ENCODE measurements at regions not wholly inside any gene's neighbourhood (a gene's known extent, or its start where the extent isn't known, plus 50 kb on each side); places are given as distances from the start of the nearest gene placed in this dataset.

DNA sequence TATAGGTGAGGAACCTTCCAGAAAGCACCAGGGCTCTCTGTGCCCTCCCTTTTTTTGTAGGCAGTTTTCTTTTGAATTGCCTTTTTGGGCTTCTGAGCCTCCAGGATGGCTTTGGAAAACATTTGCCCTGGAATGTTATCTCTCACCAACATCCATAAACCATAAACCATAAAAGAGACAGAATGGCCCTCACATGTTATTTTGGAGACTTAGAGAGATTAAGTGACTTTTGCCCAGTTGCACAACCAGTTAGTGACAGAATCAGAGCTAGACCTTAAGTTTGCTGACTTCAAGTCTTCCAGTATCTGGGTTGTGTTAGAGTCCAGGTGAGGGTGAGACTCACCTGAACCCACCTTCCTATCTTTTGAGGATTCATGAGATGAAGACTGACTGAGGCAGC lies 153.0 kb upstream of the STX18 start:
- no peak overlapping the region for H3K4me3 ChIP-seq (ENCODE audit: low read depth, low read length)

DNA sequence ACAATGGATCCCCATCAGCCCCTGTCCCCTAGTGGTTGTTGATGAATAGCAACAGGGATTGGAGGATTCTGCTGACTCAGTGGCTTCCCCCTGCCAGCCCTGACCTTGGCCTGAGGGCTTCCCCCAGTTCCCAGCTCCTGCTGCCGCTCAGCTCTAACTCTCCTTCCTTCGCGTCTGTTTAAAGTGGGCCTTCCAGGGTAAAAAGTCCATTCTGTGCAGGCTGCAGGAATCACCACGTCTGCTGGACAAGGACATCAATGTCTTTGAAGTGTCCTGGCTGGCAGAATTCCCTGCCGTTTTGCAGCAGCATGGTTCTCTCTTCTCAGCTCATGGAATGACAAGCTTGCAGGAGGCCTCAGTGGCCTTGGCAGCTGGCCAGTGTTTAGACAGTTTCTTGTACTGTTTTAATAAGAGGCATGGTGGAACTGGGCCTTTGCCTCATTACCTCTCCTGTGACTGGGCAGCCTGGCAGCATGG lies 152.5 kb upstream of the STX18 start:
- no peak overlapping the region for H3K4me3 ChIP-seq (ENCODE audit: low read depth, low read length)

DNA sequence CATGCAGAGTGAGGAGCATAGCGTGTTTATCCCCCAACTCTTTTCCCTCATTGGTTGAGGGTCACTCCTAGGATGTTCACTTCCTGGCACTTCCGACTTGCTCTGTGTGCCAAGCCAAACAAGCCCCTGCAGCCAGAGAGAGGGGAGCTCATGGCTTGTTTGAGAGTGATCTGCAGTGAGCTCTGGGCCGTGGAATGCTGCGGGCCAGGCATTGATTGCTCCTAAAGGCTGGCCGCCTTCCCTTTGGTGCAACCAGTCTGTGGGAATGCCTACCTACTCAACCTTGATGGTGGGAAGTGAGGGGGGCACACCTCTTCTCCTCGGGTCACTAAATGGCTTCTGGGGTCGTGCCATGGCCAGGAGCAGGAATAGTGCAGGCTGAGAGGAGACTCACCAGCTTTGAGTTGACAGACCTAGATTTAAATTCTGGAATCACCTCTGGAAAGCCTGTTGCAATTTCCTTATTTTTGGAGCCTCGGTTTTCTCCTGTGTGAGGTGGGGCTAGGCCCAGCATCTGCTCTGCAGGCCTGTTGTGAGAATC lies 152.0 kb upstream of the STX18 start:
- H3K4me3 ChIP-seq (ENCODE audit: low read depth, low read length) = no peak overlapping the region

DNA sequence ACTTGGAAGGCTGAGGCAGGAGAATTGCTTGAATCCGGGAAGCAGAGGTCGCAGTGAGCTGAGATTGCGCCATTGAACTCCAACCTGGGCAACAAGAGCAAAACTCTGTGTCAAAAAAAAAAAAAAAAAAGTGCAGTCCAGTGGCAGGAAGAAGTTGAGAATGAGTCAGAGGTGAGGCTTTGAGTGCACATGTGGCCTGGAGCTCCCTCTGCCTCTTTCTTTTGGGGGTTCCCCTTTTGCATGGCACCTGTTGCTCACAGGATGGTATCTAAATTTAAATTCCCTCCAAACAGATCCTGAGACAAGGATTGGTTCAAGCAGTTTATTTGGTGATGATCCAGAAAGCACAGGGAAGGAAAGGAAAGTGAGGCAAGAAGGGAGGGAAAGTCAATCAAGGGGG lies 151.4 kb upstream of the STX18 start:
- no peak overlapping the region for H3K4me3 ChIP-seq (ENCODE audit: low read depth, low read length)

DNA sequence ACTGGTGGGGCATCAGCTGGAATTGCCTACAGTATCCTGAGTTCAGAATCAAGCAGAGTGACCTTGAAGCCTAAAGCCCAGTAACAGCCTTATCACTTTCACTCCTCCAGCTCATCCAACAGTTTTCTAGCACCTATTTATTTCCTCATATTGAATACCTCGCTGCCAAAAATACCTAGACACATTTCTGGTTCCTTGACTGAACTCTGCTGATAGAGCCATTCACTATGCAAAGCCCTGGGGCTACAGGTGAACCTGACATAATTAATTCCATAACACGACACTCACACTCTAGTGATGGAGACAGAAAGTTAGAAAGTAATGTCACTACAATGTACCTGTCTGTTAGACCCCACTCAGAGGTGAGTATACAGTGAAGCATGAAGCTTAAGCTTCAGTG lies 149.0 kb upstream of the STX18 start:
- no peak overlapping the region for H3K4me3 ChIP-seq (ENCODE audit: low read depth, low read length)

DNA sequence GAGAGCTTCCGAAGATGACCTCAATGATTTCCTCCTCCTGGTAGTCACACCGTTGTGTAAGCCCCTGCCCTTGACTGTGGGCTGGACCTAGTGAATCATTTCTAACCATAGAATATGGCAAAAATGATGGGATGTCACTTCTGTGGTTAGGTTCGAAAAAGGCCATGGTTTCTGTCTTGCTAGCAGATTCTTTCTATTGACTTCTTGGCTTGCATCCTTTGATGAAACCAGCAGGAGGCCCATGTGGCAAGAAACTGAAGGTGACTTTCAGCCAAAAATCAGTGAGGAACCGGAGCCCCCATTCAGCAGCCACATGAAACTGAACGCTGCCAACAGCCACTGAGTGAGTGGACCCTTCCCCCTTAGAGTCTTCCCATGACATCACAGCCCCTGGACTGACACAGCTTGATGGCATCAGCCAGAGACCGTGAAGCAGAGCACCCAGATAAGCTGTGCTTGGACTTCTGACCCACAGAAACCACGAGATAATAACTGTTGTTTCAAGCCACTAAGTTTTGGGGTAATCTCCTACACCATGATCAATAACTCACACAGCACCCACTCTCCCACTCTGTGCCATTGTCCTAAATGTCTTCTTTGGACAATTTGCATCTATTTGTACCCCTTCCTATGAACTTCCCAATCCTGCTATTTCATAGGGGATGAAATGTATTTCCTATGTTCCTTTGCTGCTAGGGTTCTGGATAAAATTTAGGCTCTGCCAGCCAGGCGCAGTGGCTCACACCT lies 148.0 kb upstream of the STX18 start:
- H3K4me3 ChIP-seq (ENCODE audit: low read depth, low read length) = no peak overlapping the region

DNA sequence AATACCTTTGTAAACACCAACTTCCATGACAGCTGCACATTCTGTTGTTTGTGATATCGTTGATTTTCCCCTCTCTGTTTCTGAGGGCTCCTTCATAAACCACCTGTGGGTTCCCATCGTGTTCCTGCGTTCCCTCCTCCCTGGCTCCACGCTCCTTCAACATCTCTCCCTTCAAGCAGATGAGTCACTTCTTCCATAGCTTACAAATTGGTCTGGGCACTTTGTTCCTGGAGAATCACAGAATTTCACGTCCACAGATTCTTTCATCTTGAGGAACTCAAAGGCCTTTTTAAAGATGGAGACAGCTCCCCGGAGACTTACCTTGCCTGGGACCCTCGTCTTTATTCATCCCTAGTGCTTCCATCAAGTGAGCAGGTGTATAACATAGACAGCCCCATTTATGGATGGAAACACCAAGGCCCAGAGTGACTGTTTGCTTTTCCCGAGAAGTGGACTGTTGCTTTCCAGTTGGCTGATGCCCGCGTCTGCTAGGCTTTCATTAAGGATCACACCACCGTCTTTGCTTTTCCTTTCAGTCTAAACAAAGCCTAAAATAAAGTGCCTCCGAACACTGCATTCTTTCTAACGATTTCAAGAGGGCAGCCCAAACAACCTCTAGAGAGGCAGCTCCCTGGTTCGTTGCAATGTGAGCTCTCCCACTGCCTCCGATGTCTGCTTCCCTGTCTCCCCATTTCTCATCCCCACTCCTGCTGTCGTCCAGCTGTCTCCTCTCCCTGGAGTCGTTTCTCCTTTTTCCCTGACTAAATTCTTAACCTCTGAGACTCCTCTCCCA lies 146.3 kb upstream of the STX18 start:
- H3K4me3 ChIP-seq (ENCODE audit: low read depth, low read length) = no peak overlapping the region

DNA sequence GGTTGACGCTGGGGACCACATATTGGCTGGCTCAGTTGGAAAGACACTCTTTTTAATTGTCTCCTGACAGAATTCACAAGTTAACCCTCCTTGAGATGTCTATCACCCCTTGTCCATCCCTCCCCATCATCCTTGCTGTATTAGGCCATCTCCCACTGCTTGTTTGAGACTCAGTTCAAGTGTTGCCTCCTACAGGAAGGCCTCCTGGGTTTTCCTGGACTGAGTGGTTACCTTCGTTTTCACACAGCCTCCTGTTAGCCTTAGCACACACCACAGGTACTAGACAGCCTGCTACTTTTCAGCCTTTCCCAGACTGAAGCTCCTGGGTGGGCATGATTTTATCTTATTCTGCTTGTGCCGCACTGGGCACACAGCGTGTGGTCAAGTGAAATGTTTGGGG lies 145.3 kb upstream of the STX18 start:
- no peak overlapping the region for H3K4me3 ChIP-seq (ENCODE audit: low read depth, low read length)

DNA sequence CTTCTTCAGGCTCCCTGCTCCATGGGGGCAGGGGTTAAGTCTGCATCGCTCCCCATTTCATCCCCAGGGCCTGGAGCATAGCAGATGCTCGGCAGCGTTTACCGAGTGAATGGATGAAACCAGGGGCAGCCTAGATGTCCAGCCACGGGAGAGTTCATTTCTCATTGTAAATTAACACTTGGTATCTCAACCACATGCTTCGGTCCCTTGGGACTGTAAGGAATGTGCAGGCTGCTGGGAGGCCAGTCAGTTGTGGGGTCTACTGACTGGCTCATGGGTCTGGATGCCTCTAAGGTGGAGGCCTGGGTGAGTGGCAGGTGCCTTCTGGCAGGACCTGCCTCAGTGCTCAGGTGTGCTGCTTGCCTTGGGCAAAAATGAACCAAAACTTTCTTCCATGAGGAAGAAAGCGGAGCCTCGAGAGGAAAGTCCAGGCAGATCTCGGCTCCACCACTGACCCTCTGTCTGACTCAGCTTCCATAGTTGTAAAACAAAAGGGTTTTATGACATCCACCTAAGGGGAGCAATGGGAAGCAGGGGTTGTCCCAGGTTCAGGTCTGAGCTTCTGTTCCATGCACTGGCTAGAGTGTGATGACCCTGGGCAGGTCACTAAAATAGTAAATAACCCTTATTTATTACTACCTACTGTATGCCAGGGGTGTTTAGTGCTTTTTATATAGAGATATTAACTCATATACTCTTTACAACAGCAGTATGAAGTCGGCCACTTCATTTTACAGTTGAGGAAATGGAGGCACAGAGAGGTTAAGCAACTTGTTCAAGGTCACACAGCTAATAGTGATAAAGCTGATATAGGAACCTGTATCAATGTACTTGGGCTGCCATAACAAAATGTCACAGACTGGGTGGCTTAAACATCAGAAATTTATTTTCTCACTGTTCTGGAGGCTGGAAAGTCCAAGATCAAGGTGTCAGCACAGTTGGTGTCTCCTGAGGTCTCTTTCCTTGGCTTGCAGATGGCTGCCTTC lies 144.3 kb upstream of the STX18 start:
- H3K4me3 ChIP-seq (ENCODE audit: low read depth, low read length) = no peak overlapping the region

DNA sequence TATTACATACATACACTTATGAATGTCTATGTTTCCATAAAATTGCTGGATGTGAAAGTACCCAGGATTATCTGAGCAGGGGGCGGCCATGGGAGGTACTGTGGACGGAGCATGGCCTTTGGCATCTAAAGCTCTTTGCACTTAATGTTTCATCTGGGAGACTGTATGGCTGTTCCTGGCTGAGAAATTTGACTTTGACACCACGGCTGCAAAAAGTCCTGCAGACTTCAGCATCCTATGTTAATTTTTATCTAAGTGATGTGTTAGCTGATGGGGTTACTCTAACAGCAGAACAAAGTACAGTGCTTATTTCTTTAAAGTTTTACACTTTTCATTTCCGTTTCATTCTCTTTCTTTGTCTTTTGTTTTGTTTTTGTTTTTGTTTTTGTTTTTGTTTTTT lies 139.8 kb upstream of the STX18 start:
- H3K4me3 ChIP-seq (ENCODE audit: low read depth, low read length) = no peak overlapping the region

DNA sequence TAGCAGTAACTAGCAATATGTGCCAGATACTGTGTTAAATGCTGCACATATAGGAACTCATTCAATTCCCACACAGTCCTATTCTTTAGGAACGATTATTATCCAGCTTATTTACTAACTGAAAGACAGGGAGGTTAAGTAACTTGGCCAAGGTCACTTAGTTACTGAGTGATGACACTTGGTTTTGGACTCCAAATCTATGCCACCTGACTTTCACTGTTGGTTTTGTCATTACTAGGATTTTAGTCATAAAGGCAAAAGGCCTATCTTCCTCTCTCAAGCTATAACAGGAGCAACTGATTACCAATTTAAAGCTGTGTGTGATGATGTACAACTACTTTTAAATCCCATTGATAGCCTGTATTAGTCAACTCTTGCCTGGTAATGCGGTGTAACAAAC lies 138.9 kb upstream of the STX18 start:
- no peak overlapping the region for H3K4me3 ChIP-seq (ENCODE audit: low read depth, low read length)

DNA sequence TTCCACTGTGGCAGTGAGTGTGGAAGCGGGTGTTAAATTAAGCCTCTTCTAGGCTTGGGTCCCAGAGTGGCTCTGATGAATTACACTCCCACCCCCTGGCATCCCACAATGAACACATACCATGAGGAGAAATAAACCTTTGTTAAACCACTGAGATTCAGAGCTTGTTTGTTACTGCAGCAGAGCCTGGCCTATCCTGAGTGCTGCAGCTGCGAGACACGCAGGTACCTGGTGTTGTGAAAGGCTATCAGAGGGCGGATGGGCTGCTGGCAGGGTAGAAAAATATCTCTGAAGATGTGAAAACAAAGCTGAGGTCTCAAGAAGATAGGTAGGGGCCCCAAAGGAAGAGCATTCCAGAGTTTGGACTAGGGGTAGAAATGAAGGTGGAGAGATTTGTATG lies 138.4 kb upstream of the STX18 start:
- H3K4me3 ChIP-seq (ENCODE audit: low read depth, low read length) = no peak overlapping the region

DNA sequence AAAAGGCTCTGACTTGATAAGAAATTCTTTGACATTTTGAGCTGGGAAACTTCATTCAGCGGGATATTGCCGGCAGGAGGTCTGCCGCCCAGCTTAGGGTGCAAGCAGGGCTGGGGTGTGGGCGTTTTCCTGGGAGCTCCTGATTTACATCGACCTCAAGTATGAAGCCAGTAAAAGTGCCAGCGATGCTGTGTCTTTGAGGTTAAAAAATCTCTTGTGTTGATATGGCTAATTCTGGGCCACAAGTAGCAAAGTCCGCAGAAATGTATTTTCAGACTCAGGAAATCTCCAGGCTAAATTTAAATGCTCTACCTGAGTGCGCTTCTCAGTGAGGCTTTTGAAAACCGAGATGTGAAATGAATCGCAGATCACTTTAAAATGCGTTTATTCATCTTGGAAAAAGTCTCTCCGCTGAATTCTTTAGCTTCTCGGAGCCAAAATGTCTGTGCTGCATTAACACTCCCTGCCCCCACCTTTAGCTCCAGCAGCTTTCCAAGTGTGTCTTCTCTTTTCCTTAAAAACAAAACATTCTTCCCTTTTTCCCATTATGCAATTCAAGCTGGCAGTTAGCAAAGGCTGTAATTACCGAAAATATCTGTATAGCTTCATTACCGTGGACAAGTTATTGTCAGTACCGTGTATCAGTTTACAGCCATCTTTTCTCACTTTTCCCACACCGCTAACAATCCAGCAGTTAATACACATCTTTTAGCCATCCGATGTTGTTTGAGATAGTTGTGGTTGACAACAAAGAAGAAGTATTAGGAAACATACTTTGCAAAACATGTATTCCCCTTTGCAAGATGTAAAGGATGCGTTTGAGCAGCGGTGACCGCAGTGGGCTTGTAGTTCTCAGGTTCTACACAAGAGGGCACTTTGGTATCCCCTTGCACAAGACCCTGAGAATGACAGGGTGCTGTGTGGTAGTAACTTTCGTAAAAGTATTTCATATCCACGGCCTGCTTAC lies 136.0 kb upstream of the STX18 start:
- H3K4me3 ChIP-seq (ENCODE audit: low read depth, low read length) = no peak overlapping the region

DNA sequence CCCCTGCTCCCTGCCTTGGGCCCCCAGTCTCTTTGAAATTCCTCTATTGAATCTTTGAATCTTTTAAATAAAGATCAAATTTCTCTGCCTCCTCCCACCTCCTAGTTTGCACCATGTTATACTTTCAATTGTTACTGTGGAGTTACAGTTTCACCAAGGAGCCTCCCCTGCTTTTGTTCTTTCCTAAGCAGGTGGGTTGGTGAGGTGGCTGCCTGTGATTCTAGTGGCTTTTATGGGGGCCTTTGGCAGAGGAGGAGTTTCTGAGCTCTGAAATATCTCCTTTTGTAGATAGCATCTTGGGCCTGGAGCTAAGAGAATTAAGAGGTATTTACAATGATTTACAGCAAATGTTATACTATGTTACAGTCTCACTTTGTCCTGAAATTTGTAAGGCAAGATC lies 133.8 kb upstream of the STX18 start:
- no peak overlapping the region for H3K4me3 ChIP-seq (ENCODE audit: low read depth, low read length)

DNA sequence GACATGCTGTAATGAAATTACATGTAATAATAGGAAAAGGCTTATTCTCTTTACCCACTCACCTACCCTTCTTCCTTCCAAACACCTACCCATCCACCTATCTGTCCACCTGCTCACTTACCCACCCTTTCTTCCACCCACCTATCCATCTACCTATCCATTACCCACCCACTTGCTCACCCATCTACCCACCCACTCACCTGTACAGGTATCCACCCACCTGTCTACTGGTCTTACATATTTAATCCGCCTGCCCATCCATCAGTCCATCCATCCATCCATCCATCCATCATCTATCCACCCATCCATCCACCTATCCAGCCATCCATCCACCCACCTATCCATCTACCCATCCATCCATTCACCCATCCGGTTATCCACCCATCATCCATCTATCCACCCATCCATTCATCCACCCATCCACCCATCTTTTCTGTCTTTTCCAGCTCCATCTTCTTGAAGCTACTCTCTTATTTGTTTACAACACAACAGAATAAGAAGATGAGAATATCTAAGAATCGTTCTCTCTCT lies 133.3 kb upstream of the STX18 start:
- H3K4me3 ChIP-seq (ENCODE audit: low read depth, low read length) = no peak overlapping the region

DNA sequence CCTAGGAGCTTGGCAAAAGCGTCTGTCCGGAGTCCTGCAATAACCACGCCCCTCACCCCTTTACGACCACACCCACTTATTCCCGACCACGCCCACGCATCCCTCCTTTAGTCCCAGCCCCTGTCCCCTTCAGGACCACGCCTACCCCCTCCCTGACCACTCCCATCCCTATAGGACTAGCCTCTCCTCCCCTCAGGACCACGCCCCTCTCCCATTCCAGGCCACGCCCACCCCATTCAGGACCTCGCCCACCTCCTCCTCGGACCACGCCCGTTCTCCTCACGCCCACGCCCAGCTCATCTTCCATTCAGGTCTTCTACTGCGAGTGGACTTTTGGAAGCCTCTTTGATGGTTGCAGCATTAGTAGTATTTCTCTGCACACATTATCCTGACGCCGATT lies 131.2 kb upstream of the STX18 start:
- H3K4me3 ChIP-seq (ENCODE audit: low read depth, low read length) = no peak overlapping the region

DNA sequence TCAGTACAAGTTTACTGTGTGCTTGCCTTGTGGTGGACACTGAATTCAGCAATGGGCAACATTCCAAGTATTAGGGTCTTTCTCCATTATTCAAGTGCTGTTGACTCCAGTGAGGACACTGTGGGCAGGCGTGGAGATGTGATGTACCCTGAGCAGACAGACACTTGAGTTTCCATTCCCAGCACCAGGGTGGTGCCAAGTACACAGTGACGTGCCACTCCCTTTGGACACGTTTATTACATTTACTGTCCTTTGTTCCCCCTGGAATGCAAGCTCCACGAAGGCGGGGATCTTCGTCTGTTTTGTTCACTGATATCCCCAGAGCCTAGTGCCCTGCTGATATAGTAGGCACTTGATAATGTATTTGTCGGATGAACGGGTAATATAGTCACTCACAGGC lies 130.6 kb upstream of the STX18 start:
- H3K4me3 ChIP-seq (ENCODE audit: low read depth, low read length) = no peak overlapping the region

DNA sequence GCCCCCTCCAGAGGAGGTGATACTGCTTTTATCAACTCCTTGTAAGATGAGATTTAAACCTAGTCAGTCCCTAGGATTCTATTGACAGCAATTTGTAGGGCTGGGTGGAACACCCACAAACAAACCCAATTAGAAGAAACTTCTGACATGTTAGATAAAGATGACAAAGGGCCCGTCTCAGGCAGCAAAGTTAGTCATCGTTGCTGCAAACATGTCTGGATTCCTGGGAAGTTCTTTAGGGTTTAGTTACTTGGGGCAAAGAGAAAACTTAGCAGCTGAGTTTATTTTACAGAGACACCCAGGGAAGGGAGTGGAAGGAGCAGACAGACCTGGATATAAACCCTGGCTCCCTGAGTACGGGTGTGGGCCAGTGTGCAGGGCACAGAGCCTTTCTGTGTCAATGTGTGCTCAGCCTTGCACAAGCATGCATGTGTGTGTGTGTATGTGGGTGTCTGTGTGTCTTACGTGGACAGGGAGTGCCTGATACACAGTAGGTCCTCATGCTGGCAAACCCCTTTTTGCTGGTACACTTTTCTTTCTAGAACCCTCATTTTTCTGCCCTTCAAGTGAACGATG lies 130.0 kb upstream of the STX18 start:
- no peak overlapping the region for H3K4me3 ChIP-seq (ENCODE audit: low read depth, low read length)

DNA sequence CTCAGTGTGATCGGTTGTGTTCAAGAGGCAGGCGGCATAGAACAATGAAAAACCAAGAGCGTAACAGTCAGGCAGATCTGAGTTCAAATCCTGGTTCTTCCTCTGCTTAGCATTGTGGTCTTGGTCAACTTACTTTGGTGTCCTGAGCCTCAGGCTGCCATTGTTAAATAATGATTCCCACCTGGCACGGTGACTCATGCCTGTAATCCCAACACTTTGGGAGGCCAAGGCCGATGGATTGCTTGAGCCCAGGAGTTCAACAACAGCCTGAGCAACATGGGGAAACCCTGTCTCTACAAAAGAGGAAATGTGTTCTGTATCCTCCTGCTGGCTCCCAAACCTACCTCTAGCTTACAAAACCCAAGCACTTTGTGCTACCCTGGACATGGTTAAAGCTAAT lies 129.0 kb upstream of the STX18 start:
- H3K4me3 ChIP-seq (ENCODE audit: low read depth, low read length) = no peak overlapping the region
